ENCODE measurements at regions not wholly inside any gene's neighbourhood (a gene's known extent, or its start where the extent isn't known, plus 50 kb on each side); places are given as distances from the start of the nearest gene placed in this dataset.

GRCh38 chr3:61505197-61505596 lies 56.2 kb upstream of the PTPRG start:
- no peak for TF ChIP-seq CTCF (conservative IDR thresholded peaks at IDR 0.05 in 1 of 2, IDR thresholded peaks at IDR 0.05 in 1 of 2; ENCODE audit: low read depth in 1 of 2, low read length in 2 of 2)
- TF ChIP-seq EZH2 (IDR thresholded peaks at IDR 0.05; ENCODE audit: low read length, missing control alignments): no peak

Measured in fibroblast of lung (primary cell).